ENCODE measurements at regions not wholly inside any gene's neighbourhood (a gene's known extent, or its start where the extent isn't known, plus 50 kb on each side); places are given as distances from the start of the nearest gene placed in this dataset.

- TF ChIP-seq, protein P1, sequence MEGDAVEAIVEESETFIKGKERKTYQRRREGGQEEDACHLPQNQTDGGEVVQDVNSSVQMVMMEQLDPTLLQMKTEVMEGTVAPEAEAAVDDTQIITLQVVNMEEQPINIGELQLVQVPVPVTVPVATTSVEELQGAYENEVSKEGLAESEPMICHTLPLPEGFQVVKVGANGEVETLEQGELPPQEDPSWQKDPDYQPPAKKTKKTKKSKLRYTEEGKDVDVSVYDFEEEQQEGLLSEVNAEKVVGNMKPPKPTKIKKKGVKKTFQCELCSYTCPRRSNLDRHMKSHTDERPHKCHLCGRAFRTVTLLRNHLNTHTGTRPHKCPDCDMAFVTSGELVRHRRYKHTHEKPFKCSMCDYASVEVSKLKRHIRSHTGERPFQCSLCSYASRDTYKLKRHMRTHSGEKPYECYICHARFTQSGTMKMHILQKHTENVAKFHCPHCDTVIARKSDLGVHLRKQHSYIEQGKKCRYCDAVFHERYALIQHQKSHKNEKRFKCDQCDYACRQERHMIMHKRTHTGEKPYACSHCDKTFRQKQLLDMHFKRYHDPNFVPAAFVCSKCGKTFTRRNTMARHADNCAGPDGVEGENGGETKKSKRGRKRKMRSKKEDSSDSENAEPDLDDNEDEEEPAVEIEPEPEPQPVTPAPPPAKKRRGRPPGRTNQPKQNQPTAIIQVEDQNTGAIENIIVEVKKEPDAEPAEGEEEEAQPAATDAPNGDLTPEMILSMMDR (conservative IDR thresholded peaks at IDR 0.05; ENCODE audit: low read depth, low read length), result no peak
- TF ChIP-seq EZH2 (IDR thresholded peaks at IDR 0.05; ENCODE audit: borderline replicate concordance, low read depth, low read length, poor library complexity, severe bottlenecking), result no peak
Measured at GRCh38 chr1:94600556-94600955, 59.0 kb upstream of the F3 start.

Data from A673 (cell line).